BLaER1 treated with 17β-estradiol and CSF1 and Interleukin-3, amounts not matched to agents 10 nM and 100 nM (cell line): ENCODE measurements at regions not wholly inside any gene's neighbourhood (a gene's known extent, or its start where the extent isn't known, plus 50 kb on each side); places are given as distances from the start of the nearest gene placed in this dataset.
"Not testable (repeated sequence)": the region's sequence is repeated elsewhere in the genome, so short reads cannot be mapped to it uniquely, and the experiment has no call there.

Experiments
- H3K27ac ChIP-seq, 11 experiments: shearing (Covaris generic); formaldehyde crosslinking; 2 replicates each; pipeline ENCODE4 v1.8.1; 2022
- H3K27me3 ChIP-seq, 11 experiments: shearing (Covaris generic); formaldehyde crosslinking; 2 replicates each; pipeline ENCODE4 v1.8.1; 2022
- H3K36me3 ChIP-seq, 11 experiments: shearing (Covaris generic); formaldehyde crosslinking; 2 replicates each; pipeline ENCODE4 v1.8.1; 2022
- H3K4me1 ChIP-seq, 10 experiments: shearing (Covaris generic); formaldehyde crosslinking; 2 replicates each; pipeline ENCODE4 v1.8.1; 2022
- H3K4me2 ChIP-seq, 11 experiments: shearing (Covaris generic); formaldehyde crosslinking; 2 replicates each; pipeline ENCODE4 v1.8.1; 2022
- H3K4me3 ChIP-seq, 10 experiments: shearing (Covaris generic); formaldehyde crosslinking; 2 replicates each; pipeline ENCODE4 v1.8.1; 2022
- H3K9ac ChIP-seq, 11 experiments: shearing (Covaris generic); formaldehyde crosslinking; 2 replicates each; pipeline ENCODE4 v1.8.1; 2022
- H3K9me3 ChIP-seq, 11 experiments: shearing (Covaris generic); formaldehyde crosslinking; replicated peaks in 1 of 11; 2 replicates each; pipeline ENCODE4 v1.8.1; 2022
- H4K20me1 ChIP-seq, 11 experiments: shearing (Covaris generic); formaldehyde crosslinking; 2 replicates each; pipeline ENCODE4 v1.8.1; 2022
- Cebpa-rat ChIP-seq, 11 experiments: shearing (Covaris generic); IDR thresholded peaks; 2 replicates each; pipeline ENCODE4 v1.8.1; 2022

DNA sequence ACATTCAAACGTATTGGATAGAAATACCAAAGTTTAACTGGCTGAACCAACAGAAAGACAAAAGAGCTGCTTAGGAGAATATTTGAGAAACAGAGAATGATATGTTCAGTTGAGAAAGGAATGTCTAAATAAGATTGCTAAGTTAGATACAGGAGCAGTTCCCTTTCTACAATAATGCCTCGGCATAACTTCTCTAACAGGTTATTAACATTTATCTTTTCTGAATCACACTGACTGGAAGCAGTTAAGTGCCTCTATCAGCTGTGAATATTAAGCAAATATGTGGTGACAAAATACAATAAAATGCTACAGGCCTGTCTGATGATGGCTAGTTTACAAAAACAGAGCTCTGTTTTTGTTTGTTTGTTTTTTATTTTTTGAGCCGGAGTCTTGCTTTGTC, 121.9 kb downstream of the KCNK1 start:
- no peak for TF ChIP-seq Cebpa-rat (IDR thresholded peaks at IDR 0.05)
- H3K4me1 ChIP-seq: no peaks in the 10 kb centered on the region
- no peak overlapping the region for H3K4me3 ChIP-seq
- H3K27ac ChIP-seq: no peak overlapping the region
- no peak overlapping the region for H3K9ac ChIP-seq
- H3K9me3 ChIP-seq: no peaks in the 10 kb centered on the region
- H3K36me3 ChIP-seq: no peaks in the 10 kb centered on the region
- H3K4me2 ChIP-seq: no peak overlapping the region
- no peaks in the 10 kb centered on the region for H3K27me3 ChIP-seq
- no peaks in the 10 kb centered on the region for H4K20me1 ChIP-seq

DNA sequence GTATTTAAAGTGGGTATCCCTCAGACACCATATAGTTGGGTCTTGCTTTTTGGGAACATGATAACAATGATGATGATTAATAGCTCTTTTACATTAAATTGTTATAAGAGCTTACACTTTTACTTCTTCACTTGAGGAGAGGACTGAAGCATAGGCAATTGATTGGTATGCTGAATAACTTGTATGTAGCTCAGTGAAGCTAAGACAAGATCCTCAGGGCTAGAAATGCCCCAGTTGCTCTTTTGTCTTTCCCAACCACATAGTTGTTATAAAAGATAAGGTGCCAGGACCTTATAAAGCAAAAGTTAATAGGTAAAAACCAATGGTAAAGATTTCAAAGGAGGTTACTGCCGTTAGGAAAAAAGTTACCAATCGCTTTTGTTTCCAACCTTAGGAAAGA, 123.4 kb downstream of the KCNK1 start:
- no peak overlapping the region for H3K9ac ChIP-seq
- no peaks in the 10 kb centered on the region for H3K9me3 ChIP-seq
- no peak overlapping the region for H3K4me3 ChIP-seq
- H4K20me1 ChIP-seq: no peaks in the 10 kb centered on the region
- H3K4me2 ChIP-seq: no peak overlapping the region
- TF ChIP-seq Cebpa-rat (IDR thresholded peaks at IDR 0.05): no peak
- no peaks in the 10 kb centered on the region for H3K36me3 ChIP-seq
- H3K4me1 ChIP-seq: no peaks in the 10 kb centered on the region
- no peaks in the 10 kb centered on the region for H3K27me3 ChIP-seq
- H3K27ac ChIP-seq: no peak overlapping the region

DNA sequence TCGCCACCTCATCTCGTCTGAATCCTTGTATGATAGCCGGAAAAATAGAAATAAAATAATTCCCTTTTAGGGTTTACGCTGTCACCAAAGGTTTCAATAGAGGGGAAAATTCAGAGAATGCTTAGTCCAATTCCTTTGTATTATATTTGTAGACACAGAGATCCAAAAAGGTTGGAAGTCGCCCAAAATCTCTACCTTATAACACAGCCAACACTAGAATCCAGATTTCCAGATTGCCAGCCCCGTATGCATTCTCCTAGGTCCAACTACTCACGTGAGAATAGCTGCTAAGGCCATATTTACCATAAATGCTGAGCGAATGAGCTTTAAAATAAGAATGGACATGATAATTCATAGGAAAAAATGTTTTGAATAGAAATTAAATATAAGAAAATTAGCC, 124.5 kb downstream of the KCNK1 start:
- H3K9me3 ChIP-seq: no peaks in the 10 kb centered on the region
- no peak overlapping the region for H3K4me3 ChIP-seq
- H3K4me2 ChIP-seq: no peak overlapping the region
- no peaks in the 10 kb centered on the region for H3K27me3 ChIP-seq
- no peaks in the 10 kb centered on the region for H3K4me1 ChIP-seq
- no peak overlapping the region for H3K9ac ChIP-seq
- H3K36me3 ChIP-seq: no peaks in the 10 kb centered on the region
- no peak for TF ChIP-seq Cebpa-rat (IDR thresholded peaks at IDR 0.05)
- no peaks in the 10 kb centered on the region for H4K20me1 ChIP-seq
- no peak overlapping the region for H3K27ac ChIP-seq

DNA sequence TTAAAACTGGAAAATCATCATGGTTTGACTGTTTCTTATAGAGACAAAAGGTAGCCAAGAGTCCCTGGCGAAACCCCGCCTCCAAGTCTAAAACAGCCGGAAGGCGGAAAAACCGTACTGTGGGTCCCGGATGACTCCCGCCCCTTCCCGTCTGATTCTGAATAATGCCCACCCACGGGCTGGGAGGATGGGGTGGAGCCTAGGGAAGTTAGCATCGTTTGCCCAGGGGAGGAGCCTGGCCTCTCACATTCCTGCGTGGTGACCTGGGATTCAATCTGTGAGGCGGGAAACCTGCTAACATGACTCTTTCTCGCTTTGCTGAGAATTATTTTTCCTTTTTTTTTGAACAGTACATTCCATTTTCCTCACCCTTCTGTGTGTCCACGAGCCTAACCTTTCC, 124.9 kb downstream of the KCNK1 start:
- Histone ChIP-seq H3K9me3 (no peaks in the 10 kb centered on the region), H4K20me1 (no peaks in the 10 kb centered on the region)
- TF ChIP-seq Cebpa-rat (IDR thresholded peaks at IDR 0.05): no peak

DNA sequence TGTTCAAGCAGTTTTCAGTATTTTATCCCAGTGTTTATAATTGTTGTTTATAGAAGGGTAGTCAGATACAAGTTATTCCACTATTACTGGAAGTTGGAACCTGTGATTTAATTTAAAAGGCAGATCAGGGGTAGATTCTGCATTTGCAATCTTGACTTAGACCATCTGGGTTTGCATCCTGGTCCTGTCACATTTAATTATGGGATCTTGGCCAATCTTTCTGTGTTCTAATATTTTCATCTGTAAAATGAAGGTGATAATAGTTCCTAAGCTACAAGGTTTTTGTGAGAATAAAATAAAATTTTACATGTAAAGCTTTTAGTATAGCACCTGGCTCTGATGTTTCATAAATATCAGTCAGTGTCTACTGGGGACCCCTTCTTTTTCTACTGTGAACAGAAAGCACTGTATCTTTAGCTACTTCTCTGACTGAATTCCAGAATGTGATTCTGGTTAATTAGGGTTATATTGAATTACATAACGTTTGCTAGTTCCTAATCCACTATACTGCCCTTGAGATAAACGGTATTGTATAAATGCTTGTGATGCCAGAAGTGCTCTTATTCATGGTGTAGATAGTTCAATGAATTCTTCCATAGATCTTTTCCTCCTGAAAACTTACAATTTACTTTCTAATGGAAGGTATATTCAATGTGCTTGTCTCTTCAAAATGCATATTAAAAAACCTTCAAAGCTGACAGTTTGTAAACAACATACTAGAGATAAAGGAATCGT, 131.0 kb downstream of the KCNK1 start:
- Histone ChIP-seq H3K9me3 (no peaks in the 10 kb centered on the region), H3K4me1 (no peaks in the 10 kb centered on the region), H3K9ac (no peak overlapping the region), H4K20me1 (no peaks in the 10 kb centered on the region), H3K27me3 (no peaks in the 10 kb centered on the region), H3K4me3 (no peak overlapping the region), H3K27ac (no peak overlapping the region), H3K36me3 (no peaks in the 10 kb centered on the region), H3K4me2 (no peak overlapping the region)
- no peak for TF ChIP-seq Cebpa-rat (IDR thresholded peaks at IDR 0.05)

More for the DNA sequence above, 124.9 kb downstream of the KCNK1 start:
- Histone ChIP-seq H3K4me2 (no peak overlapping the region), H3K9ac (no peak overlapping the region), H3K27ac (no peak overlapping the region), H3K4me3 (no peak overlapping the region), H3K27me3 (no peaks in the 10 kb centered on the region), H3K36me3 (no peaks in the 10 kb centered on the region), H3K4me1 (no peaks in the 10 kb centered on the region)

DNA sequence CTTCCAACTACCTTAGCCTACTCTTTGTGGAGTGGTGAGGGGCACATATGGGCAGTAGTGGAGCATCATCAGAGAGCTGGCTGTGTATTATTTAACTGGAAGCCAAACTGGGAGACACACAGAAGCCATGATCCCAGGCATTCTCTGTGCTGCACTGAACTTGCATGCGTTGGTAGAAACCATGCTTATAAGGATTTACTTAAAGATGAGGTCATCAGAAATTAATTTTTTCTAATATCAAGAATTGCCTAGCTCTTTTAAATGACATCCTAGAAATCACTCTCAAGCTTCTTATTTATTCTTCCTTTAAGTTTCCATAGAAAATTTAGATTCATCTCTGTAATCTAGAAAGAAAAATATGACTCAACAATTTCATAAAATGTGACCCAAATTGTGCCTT, 136.2 kb downstream of the KCNK1 start:
- H3K36me3 ChIP-seq: no peaks in the 10 kb centered on the region
- H3K4me3 ChIP-seq: no peak overlapping the region
- H3K9me3 ChIP-seq: no peaks in the 10 kb centered on the region; a peak in 1 of 22 replicates
- no peak overlapping the region for H3K9ac ChIP-seq
- TF ChIP-seq Cebpa-rat (IDR thresholded peaks at IDR 0.05): no peak
- no peaks in the 10 kb centered on the region for H4K20me1 ChIP-seq
- no peaks in the 10 kb centered on the region for H3K27me3 ChIP-seq
- H3K4me2 ChIP-seq: no peak overlapping the region
- no peak overlapping the region for H3K27ac ChIP-seq
- H3K4me1 ChIP-seq: no peaks in the 10 kb centered on the region

DNA sequence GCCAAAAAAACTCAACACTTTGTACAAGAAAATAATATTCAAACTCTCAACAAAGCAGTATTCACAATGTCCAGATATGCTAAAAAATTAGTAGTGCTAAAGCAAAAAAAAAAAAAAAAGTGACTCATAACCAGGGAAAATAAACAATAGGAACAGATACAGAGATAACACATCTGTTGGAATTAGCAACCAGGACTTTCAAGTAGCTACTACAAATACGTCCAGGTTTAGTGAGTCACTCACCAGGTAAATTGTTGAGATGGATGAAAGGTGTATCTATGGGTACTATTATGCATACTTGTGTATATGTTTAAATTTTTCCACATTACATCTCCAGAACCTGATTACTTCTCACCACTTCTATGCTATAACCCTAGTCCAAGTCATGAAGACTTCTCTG, 144.8 kb upstream of the SLC35F3 start:
- Histone ChIP-seq H3K4me2 (no peak overlapping the region), H3K4me1 (no peaks in the 10 kb centered on the region), H3K9me3 (no peaks in the 10 kb centered on the region), H3K36me3 (no peaks in the 10 kb centered on the region), H3K27ac (no peak overlapping the region), H3K27me3 (no peaks in the 10 kb centered on the region), H4K20me1 (no peaks in the 10 kb centered on the region), H3K9ac (no peak overlapping the region), H3K4me3 (no peak overlapping the region)
- no peak for TF ChIP-seq Cebpa-rat (IDR thresholded peaks at IDR 0.05)

DNA sequence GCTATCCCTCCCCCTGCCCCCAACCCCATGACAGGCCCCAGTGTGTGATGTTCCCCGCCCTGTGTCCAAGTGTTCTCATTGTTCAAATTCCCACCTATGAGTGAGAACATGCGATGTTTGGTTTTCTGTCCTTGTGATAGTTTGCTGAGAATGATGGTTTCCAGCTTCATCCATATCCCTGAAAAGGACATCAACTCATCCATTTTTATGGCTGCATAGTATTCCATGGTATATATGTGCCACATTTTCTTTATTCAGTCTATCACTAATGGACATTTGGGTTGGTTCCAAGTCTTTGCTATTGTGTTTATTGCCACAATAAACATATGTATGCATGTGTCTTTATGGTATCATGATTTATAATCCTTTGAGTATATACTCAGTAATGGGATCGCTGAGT, 140.2 kb upstream of the SLC35F3 start:
- not testable (repeated sequence) for H3K27me3 ChIP-seq, H3K27ac ChIP-seq, H4K20me1 ChIP-seq, H3K4me3 ChIP-seq, H3K9me3 ChIP-seq, H3K4me1 ChIP-seq, H3K9ac ChIP-seq, H3K36me3 ChIP-seq, H3K4me2 ChIP-seq

DNA sequence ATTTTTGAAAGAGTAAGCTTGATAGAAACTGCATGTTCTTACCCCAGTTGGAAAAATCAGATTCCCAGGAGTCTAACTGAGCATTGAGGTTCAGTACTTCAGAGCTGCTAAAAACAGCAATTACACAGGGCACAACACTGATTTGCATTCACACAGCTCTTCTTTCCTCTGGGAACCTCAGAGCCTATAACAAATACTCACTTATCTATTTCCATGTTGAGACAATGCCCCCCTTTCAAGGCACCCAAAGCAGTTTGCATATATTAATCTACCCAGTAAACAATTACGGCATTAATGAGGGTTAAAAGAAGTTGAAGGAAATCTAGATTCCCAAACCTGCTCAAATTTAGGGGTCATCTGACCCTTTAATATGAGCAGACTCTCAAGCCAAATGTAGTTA, 126.9 kb upstream of the SLC35F3 start:
- no peak overlapping the region for H3K9ac ChIP-seq
- TF ChIP-seq Cebpa-rat (IDR thresholded peaks at IDR 0.05): no peak
- H4K20me1 ChIP-seq: no peaks in the 10 kb centered on the region
- no peaks in the 10 kb centered on the region for H3K4me1 ChIP-seq
- H3K36me3 ChIP-seq: no peaks in the 10 kb centered on the region; a peak in 1 of 22 replicates
- H3K27ac ChIP-seq: no peak overlapping the region
- H3K4me3 ChIP-seq: no peak overlapping the region
- H3K4me2 ChIP-seq: no peak overlapping the region
- H3K9me3 ChIP-seq: peaks cover 11 to 27% (median 15%) of the 10 kb centered on the region in 11 experiments
- H3K27me3 ChIP-seq: no peaks in the 10 kb centered on the region

DNA sequence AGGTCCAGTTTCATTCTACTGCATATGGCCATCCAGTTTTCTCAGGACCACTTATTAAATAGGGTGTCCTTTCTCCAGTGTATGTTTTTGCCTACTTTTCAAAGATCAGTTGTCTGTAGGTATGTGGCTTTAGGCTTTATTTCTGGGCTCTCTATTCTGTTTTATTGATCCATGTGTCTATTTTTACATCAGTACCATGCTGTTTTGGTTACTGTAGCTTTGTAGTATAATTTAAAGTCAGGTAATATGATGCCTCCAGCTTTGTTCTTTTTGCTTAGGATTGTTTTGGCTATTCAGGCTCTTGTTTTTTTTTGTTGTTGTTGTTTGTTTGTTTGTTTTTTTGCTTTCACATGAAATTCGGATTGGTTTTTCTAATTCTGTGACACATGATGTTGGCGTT, 124.4 kb upstream of the SLC35F3 start:
- Histone ChIP-seq H3K36me3 (no peaks in the 10 kb centered on the region; a peak in 1 of 22 replicates), H3K9ac (no peak overlapping the region), H4K20me1 (no peaks in the 10 kb centered on the region), H3K27ac (no peak overlapping the region), H3K4me2 (no peak overlapping the region), H3K4me1 (no peaks in the 10 kb centered on the region), H3K4me3 (no peak overlapping the region), H3K27me3 (no peaks in the 10 kb centered on the region), H3K9me3 (peaks cover 11 to 23% (median 15%) of the 10 kb centered on the region in 11 experiments)
- no peak for TF ChIP-seq Cebpa-rat (IDR thresholded peaks at IDR 0.05)
